Stomach smooth muscle (tissue), 2 donors: ENCODE measurements at regions not wholly inside any gene's neighbourhood (a gene's known extent, or its start where the extent isn't known, plus 50 kb on each side); places are given as distances from the start of the nearest gene placed in this dataset.

Experiments used
- H3K27ac ChIP-seq: one replicate; pipeline ENCODE4 v1.7.0; 2013; ENCODE audit warnings: mild to moderate bottlenecking, low read length, inconsistent platforms
- H3K27me3 ChIP-seq, 2 donors: one replicate each; pipeline ENCODE4 v1.7.0; 2013; ENCODE audit warnings: low read length in 2 of 2; ENCODE audit not compliant: insufficient read depth in 2 of 2, control insufficient read depth in 1 of 2
- H3K36me3 ChIP-seq, 2 donors: one replicate each; pipeline ENCODE4 v1.7.0; 2013; ENCODE audit warnings: low read length in 2 of 2; ENCODE audit not compliant: control insufficient read depth in 2 of 2, insufficient read depth in 2 of 2
- H3K4me1 ChIP-seq: one replicate; pipeline ENCODE4 v1.7.0; 2013; ENCODE audit warnings: low read length; ENCODE audit not compliant: control insufficient read depth, insufficient read depth
- H3K4me3 ChIP-seq, 2 donors: one replicate each; pipeline ENCODE4 v1.7.0; 2013; ENCODE audit warnings: low read length in 2 of 2
- H3K9ac ChIP-seq, 2 donors: one replicate each; pipeline ENCODE4 v1.7.0; 2013; ENCODE audit warnings: low read length in 2 of 2, mild to moderate bottlenecking in 1 of 2
- H3K9me3 ChIP-seq, 2 donors: one replicate each; pipeline ENCODE4 v1.7.0; 2013; ENCODE audit warnings: low read length in 2 of 2; ENCODE audit not compliant: control insufficient read depth in 2 of 2
- donor health status: healthy.
- donor health status: Pancreatic carcinoma.

GRCh38 chr10:47118326-47118725, 181.7 kb upstream of the GDF10 start:
- Histone ChIP-seq H3K4me3 (no peak overlapping the region), H3K36me3 (no peaks in the 10 kb centered on the region), H3K27me3 (peaks cover 0 to 4% of the 10 kb centered on the region in 2 donors), H3K9ac (no peak overlapping the region), H3K27ac (no peak overlapping the region), H3K9me3 (peaks cover 0 to 3% of the 10 kb centered on the region in 2 donors), H3K4me1 (no peaks in the 10 kb centered on the region)

GRCh38 chr10:47121336-47121735, 178.7 kb upstream of the GDF10 start:
- peaks cover 0 to 4% of the 10 kb centered on the region in 2 donors for H3K27me3 ChIP-seq
- no peak overlapping the region for H3K4me3 ChIP-seq
- peaks cover 0 to 5% of the 10 kb centered on the region in 2 donors for H3K9me3 ChIP-seq
- H3K9ac ChIP-seq = no peak overlapping the region
- H3K4me1 ChIP-seq = no peaks in the 10 kb centered on the region
- no peak overlapping the region for H3K27ac ChIP-seq
- H3K36me3 ChIP-seq = no peaks in the 10 kb centered on the region

DNA sequence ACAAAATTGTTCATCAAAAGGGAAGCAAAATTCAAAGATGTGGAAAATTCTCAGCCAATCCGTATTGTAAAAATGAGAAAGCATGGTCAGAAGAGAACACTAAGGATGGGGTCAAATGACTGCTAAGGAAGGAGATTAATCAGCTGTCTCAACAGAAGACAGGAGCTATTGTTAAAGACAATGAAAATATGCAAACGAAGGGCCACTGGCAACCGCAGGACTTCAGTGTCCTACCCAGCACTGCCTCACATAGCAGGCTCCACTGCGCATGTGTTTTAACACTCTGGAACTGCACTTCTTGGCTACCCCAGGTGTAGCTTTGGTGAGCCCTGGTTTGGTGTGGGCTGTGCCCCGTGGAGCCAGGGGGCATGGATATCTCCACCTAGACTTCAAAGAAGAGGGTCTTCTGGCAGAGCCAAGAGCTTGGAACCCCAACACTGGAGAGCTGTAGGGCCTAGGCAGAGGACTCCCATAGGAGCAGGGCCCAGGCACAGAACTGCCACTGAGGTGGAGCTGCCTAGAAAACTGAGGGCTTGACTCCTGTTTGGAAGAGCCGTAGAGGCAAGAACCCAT, 176.2 kb upstream of the GDF10 start:
- Histone ChIP-seq H3K27ac (no peak overlapping the region), H3K9ac (no peak overlapping the region), H3K4me3 (no peak overlapping the region), H3K36me3 (no peaks in the 10 kb centered on the region), H3K27me3 (peaks cover 0 to 2% of the 10 kb centered on the region in 2 donors), H3K9me3 (peaks cover 0 to 2% of the 10 kb centered on the region in 2 donors), H3K4me1 (no peaks in the 10 kb centered on the region)

DNA sequence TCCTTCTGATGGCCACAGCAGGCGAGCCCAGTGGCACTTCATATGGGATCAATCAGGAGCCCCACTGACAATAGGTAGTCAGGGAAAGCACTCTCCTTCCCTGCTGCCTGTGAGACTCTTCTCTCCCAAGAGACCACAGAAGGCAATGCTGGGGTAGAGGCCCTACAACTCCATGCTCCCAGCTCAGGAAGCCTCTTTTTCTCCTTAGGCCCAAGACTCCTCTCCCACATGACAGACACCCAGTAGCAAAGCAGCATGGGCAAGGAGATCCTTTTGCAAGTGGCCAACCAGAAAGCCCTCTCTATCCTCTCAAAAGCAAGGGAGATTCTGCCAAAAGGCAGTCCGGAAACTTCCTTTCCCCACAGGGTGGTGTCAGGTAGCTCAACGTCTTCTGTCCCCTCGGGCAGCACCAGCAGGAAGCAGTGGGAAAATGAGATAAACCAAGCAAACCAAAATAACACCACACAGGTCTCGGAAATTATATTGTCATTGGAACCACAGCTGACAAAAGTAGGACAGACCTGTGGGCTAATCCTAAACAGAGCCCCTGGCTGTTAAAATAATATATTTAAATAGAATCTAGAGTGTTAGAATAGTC, 172.7 kb upstream of the GDF10 start:
- Histone ChIP-seq H3K27ac (no peak overlapping the region), H3K27me3 (no peaks in the 10 kb centered on the region), H3K36me3 (no peaks in the 10 kb centered on the region), H3K9me3 (peaks cover 0 to 2% of the 10 kb centered on the region in 2 donors), H3K4me1 (no peaks in the 10 kb centered on the region), H3K9ac (no peak overlapping the region), H3K4me3 (no peak overlapping the region)

DNA sequence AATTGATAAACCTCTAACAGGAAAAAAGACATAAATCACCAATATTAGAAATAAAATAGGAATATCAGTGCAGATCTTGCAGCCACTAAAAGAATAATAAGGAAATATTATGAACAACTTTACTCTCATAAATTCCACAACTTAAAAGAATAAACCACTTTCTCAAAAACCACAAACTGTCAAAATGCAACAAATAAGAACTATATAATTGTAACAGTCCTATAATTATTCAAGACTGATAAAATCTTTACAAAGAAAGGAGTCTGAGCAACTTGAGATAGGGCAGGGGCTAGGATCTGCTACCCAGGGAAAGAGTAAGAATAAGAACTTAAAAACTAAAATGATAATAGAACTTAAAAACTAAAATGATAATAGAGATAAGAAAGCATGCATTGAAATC, 169.5 kb upstream of the GDF10 start:
- no peak overlapping the region for H3K27ac ChIP-seq
- no peaks in the 10 kb centered on the region for H3K27me3 ChIP-seq
- H3K9me3 ChIP-seq = no peaks in the 10 kb centered on the region
- no peak overlapping the region for H3K4me3 ChIP-seq
- no peaks in the 10 kb centered on the region for H3K4me1 ChIP-seq
- H3K36me3 ChIP-seq = no peaks in the 10 kb centered on the region
- no peak overlapping the region for H3K9ac ChIP-seq

GRCh38 chr10:47133871-47134570, 166.0 kb upstream of the GDF10 start:
- Histone ChIP-seq H3K27me3 (no peaks in the 10 kb centered on the region), H3K36me3 (no peaks in the 10 kb centered on the region), H3K4me1 (no peaks in the 10 kb centered on the region), H3K9me3 (no peaks in the 10 kb centered on the region), H3K27ac (no peak overlapping the region), H3K9ac (no peak overlapping the region), H3K4me3 (no peak overlapping the region)

DNA sequence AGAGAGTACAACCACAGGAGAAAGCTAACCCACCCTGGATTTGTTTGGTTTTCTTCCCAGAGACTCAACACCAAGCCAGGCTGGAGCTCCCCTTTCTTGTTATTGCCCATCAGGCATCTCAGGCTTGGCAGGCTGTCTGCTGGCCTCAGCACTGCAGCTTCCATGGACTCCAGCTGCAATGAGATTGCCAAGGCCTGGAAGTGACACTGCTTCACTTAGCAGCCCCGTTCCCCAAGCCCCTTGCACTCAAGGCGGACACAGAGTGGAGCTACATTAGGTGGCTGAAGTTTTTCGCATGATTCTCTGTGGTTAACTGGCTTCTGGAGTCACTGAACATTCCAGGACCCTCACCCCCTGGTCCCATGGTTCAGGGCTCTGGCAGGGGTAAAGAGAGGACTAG, 163.1 kb upstream of the GDF10 start:
- Histone ChIP-seq H3K27ac (no peak overlapping the region), H3K9me3 (no peaks in the 10 kb centered on the region)

GRCh38 chr10:47137311-47137851, 162.6 kb upstream of the GDF10 start:
- no peaks in the 10 kb centered on the region for H3K36me3 ChIP-seq
- no peaks in the 10 kb centered on the region for H3K4me1 ChIP-seq
- H3K4me3 ChIP-seq = no peak overlapping the region
- no peak overlapping the region for H3K9ac ChIP-seq
- H3K9me3 ChIP-seq = no peaks in the 10 kb centered on the region
- H3K27ac ChIP-seq = no peak overlapping the region
- no peaks in the 10 kb centered on the region for H3K27me3 ChIP-seq

More for the DNA sequence above, 163.1 kb upstream of the GDF10 start:
- Histone ChIP-seq H3K27me3 (no peaks in the 10 kb centered on the region), H3K4me1 (no peaks in the 10 kb centered on the region), H3K9ac (no peak overlapping the region), H3K36me3 (no peaks in the 10 kb centered on the region), H3K4me3 (no peak overlapping the region)

DNA sequence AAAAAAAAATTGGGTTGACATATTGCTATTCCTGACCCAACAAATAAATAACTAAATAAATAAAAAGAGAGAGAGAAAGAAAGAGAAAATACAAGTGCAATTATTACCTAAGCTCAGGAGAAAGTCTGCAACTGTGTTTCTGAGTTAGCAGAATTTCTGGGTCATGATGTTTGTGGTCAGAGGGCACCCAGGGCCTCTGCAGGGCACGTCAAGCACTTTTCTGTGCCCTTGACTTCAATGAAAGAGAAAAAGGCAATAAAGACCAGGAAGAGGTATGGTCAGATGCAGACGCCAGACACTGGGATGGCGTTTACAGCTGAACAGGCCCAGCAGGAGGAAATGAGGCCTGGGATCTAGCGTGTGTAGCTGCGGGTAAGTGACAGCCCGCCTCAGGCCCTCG, 160.9 kb upstream of the GDF10 start:
- Histone ChIP-seq H3K9me3 (no peaks in the 10 kb centered on the region), H3K27me3 (no peaks in the 10 kb centered on the region), H3K36me3 (no peaks in the 10 kb centered on the region)

DNA sequence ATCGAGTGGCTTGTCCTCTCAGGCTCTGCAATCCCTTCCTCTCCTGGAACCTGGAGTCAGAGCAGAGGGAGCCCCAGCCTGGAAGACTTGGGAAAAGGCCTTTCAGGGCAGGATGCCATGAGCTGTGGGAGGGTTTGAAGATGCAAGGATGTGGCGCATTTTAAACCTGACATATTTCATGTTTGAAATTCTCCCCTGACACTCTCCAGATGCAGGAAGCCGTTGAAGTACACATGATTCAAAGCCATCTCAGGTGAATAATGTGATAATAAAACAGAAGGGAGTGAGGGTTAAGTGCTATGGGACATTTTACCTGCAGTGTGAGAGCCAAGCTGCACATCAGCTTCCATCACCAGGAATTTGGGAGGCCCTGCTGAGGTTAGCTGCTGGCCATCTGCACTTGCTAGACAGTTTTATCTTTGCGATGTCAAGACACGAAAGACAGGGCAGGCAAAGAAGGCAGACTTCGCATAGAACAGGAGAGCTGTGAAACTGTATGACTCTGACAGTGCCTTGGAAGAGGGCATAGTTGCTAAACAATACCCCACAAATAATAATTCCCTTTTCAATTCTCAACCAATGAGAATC, 159.1 kb upstream of the GDF10 start:
- H3K9me3 ChIP-seq = no peaks in the 10 kb centered on the region
- no peak overlapping the region for H3K9ac ChIP-seq
- H3K27ac ChIP-seq = no peak overlapping the region
- H3K27me3 ChIP-seq = no peaks in the 10 kb centered on the region
- no peaks in the 10 kb centered on the region for H3K36me3 ChIP-seq
- no peak overlapping the region for H3K4me3 ChIP-seq
- no peaks in the 10 kb centered on the region for H3K4me1 ChIP-seq

More for the DNA sequence above, 160.9 kb upstream of the GDF10 start:
- no peak overlapping the region for H3K27ac ChIP-seq
- H3K4me1 ChIP-seq = no peaks in the 10 kb centered on the region
- no peak overlapping the region for H3K4me3 ChIP-seq
- H3K9ac ChIP-seq = no peak overlapping the region
